Astrocyte of the cerebellum (primary cell): ENCODE measurements at regions not wholly inside any gene's neighbourhood (a gene's known extent, or its start where the extent isn't known, plus 50 kb on each side); places are given as distances from the start of the nearest gene placed in this dataset.
"Not testable (repeated sequence)": the region's sequence is repeated elsewhere in the genome, so short reads cannot be mapped to it uniquely, and the experiment has no call there.

Experiments used
- DNase-seq: peaks from one replicate; pipeline ENCODE4 v3.0.0-alpha.2; 2011; ENCODE audit warnings: low read depth
- H3K4me3 ChIP-seq: 2 replicates; pipeline ENCODE4 v1.5.1; 2011; ENCODE audit warnings: mild to moderate bottlenecking, low read depth, low read length, moderate library complexity
- in situ Hi-C: cut with HindIII; loops from 2 replicates; pipeline ENCODE4 v1.10.0; 2017; ENCODE audit warnings: low sequenced_read_pairs
- TF ChIP-seq, protein P1 (sequence below): IDR thresholded peaks from 2 replicates; pipeline ENCODE4 v1.5.1; 2012; ENCODE audit warnings: low read length, low read depth, moderate library complexity, mild to moderate bottlenecking; ENCODE audit errors: missing control alignments

DNA sequence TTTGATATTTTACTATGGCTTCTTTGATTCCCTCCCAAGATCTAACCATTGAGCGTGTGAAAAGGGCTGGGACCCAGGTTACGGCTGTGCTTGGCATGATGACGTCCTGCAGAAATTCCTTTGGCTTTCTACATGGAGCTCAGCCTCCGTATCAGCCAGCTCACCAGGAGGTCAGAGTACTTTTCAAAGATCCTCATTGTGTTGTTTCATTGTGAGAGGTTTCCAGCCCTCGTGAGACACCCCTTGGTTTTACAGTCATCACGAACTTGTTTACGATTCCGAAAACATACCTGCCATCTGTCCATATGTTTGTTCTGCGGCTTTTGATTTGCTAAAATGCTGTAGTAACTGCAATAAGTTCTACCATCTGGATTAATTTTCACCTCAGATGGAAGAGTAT is 453.1 kb downstream of the TMEM121 start:
- H3K4me3 ChIP-seq = no peak overlapping the region
- in situ Hi-C loops = no loop called here
- TF ChIP-seq, protein P1, sequence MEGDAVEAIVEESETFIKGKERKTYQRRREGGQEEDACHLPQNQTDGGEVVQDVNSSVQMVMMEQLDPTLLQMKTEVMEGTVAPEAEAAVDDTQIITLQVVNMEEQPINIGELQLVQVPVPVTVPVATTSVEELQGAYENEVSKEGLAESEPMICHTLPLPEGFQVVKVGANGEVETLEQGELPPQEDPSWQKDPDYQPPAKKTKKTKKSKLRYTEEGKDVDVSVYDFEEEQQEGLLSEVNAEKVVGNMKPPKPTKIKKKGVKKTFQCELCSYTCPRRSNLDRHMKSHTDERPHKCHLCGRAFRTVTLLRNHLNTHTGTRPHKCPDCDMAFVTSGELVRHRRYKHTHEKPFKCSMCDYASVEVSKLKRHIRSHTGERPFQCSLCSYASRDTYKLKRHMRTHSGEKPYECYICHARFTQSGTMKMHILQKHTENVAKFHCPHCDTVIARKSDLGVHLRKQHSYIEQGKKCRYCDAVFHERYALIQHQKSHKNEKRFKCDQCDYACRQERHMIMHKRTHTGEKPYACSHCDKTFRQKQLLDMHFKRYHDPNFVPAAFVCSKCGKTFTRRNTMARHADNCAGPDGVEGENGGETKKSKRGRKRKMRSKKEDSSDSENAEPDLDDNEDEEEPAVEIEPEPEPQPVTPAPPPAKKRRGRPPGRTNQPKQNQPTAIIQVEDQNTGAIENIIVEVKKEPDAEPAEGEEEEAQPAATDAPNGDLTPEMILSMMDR = no peak
- DNase-seq = no peak

DNA sequence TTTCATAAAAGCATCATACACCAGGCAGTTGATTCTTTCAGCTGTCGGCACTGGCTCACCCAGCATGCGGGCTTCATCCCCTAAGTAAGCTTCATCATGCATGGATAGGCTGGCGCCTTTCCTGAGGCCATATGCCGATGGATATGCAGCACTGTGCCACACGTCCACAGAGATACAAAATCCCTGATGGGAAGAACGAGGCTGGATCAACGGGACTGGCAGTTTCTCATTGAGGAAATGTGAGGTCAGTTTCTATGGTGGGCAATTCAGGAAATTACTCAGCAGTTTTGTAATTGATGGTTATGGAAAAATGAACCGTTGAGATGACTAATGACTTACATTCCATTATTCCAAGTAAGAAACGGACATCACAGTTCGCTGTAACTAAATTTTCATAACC is 453.8 kb downstream of the TMEM121 start:
- in situ Hi-C loops = no loop called here
- H3K4me3 ChIP-seq = no peak overlapping the region

DNA sequence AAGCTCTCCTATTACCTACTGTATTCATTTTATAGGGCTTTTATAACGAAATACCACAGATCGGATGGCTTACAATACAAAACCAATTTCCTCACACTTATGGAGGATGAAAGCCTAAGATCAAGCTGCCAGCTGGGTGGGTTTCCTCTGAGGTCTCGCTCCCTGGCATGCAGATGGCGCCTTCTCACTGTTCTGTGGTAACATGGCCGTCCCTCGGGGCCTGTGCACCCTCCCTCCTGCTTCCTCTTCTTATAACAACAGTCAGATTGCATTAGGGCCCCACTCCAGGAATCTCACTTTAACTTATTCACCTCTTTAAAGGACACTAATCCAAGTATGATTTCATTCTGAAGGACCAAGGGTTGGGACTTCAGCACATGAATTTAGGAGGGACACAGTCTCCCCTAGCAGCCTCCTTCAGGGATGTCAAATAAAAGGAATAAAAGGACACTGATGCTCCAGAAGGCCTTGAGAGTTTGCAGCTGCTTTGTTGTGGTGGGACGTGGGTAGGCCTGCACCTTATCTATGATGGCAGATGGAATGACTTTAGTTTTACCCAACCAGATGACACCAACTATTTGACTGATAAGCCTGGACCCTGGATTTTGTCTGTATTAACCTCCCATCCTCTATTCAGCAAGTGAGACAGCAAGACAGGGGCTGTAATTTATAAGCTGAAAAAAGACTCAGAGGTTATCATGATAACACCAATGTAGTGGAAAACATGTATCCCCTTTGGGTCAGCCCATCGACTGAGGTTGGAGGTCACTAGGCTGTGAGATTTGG is 455.3 kb downstream of the TMEM121 start:
- in situ Hi-C loops, DNase-seq, H3K4me3 ChIP-seq: not testable (repeated sequence)

More for the DNA sequence above, 453.8 kb downstream of the TMEM121 start:
- TF ChIP-seq, protein P1 = no peak
- no peak for DNase-seq

DNA sequence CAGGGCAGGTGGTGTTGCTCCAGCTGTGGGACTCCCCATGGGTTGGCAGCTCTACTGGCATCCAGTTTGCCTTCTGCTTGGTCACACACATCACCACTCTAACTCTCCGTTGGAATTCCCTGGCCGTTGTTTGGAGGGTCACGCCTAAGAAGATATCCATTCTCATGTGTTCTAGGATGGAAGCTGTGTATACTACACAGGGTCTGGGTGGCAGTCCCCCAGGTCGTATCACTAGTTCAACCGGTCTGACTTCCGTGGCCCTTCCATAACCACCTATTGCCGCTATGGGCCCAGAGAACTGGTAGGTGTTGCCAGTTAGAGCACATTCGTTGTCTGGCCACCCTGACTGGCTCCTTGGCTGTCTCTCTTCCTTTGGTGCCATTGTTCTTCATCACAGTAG is 456.3 kb downstream of the TMEM121 start:
- in situ Hi-C loops = no loop called here
- no peak for DNase-seq
- TF ChIP-seq, protein P1 = no peak
- H3K4me3 ChIP-seq = no peak overlapping the region

DNA sequence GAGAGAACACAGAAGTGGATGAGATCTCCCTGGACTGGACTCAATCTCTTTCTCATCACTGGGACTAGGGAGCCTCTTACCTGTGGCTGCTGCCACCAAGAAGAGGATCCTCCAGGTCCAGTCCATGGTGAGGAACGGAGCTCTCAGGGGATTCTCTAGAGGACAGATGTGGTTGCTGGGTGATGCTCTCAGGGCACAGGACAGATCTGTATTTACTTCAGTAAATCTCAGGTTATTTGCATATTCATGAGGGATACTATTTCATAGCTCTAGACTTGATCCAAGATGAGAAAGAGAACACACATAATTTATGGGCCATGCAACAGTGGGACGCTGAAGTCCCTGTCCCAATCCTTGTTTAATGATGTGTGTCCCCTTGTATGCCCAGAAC is 460.5 kb downstream of the TMEM121 start:
- no peak overlapping the region for H3K4me3 ChIP-seq
- TF ChIP-seq, protein P1 = no peak
- in situ Hi-C loops = no loop called here
- no peak for DNase-seq

DNA sequence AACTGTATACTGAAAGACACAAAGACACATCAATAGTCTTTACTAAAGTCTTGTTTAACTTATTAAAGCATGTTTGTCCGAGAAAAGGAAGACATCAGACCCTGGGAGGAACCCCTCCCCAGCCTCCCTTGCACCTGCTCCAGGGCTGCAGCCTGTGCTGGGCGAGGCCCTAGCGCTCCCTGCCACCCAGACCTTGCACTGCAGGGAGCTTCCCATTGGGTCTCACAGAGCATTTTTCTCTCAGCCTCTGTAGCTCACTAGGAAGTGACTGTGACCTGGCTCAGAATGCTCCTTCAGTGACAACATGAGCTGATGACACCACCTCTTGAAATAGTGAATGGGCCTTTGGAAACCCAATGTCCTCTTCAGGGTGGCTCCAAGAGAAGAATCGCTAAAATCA is 461.2 kb downstream of the TMEM121 start:
- TF ChIP-seq, protein P1 = no peak
- no peak overlapping the region for H3K4me3 ChIP-seq
- in situ Hi-C loops = no loop called here
- no peak for DNase-seq

DNA sequence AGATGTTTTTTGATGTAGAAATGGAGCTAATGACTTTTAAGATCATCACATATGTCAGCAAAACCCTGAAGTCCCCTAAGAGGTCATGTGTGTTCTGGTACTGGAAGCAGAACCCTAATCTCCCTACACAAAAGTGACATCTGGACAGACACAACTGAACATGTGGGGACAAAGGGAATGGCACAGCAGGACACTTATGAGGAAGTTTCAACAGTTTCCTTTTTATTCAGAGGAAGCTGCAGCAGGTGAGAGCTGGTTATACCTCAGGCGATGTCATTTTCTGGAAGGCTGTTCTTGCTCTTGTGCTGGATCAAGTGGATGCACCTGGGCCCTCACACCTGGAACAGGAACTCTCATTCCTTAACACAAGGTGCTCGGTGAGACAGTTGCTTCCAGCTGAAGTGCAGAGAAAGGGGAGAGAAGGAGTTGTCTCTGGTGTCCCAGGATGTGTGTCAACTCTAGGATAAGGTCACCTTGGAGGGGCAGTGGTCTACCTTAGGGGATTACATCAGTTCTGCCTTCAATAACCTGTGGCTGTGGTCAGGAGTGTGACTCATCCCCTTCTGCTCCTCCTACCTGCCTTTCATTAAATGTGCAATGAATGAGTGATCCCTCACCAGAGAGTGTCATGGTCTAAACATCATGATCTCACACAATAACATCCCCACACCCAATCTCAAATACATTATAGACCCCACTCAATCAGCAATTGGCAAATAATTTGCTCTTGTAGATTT is 463.4 kb downstream of the TMEM121 start:
- no peak for DNase-seq
- in situ Hi-C loops = no loop called here
- no peak overlapping the region for H3K4me3 ChIP-seq
- TF ChIP-seq, protein P1 = no peak

DNA sequence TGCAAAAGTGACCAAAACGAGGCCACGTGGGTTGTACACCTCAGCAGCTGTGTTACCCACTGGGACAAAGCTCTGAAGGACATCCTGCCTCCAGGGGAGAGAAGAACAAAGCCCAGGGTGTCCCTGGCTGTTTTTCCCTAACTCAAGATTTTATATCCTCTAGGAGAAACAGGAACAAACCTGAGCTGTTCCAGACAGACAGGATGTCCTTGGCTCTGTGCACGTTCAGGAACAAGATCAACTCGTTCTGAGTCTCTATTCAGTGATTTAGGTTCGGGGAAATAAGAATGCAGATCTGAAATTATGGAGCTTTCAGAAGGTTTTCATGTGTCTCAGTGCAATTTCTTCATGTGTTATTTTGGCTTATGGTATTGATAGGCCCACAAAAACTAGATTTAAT is 465.3 kb downstream of the TMEM121 start:
- in situ Hi-C loops, DNase-seq, H3K4me3 ChIP-seq: not testable (repeated sequence)
